AG04449 (cell line): ENCODE measurements at regions not wholly inside any gene's neighbourhood (a gene's known extent, or its start where the extent isn't known, plus 50 kb on each side); places are given as distances from the start of the nearest gene placed in this dataset.
"Not testable (repeated sequence)": the region's sequence is repeated elsewhere in the genome, so short reads cannot be mapped to it uniquely, and the experiment has no call there.

Source experiments
- CTCF ChIA-PET: fragments of 350-600 bp; formaldehyde crosslinking; extraction: SDS; loops from one replicate; lab custom pipeline; 2021; ENCODE audit warnings: antibody characterized with exemption; lab: Yijun Ruan, JAX
- POLR2A ChIA-PET: fragments of 400-600, 350-600 bp; formaldehyde crosslinking; extraction: SDS; loops from one replicate; lab custom pipeline; 2020; ENCODE audit warnings: antibody characterized with exemption, inconsistent platforms; lab: Yijun Ruan, JAX
- DNase-seq: peaks from one replicate; pipeline ENCODE4 v3.0.0-alpha.2; 2010; ENCODE audit warnings: low read depth, low spot score
- H3K4me3 ChIP-seq: 2 replicates; pipeline ENCODE4 v1.5.1; 2011; ENCODE audit warnings: low read depth, mild to moderate bottlenecking, control low read depth, low read length
- CTCF ChIP-seq: IDR thresholded peaks from one replicate; pipeline ENCODE4 v1.5.1; 2011; ENCODE audit warnings: mild to moderate bottlenecking, moderate library complexity, low read length, control low read depth, inconsistent platforms; ENCODE audit not compliant: insufficient read depth; ENCODE audit errors: missing control alignments

GRCh38 chr1:245102149-245102548 lies 52.6 kb upstream of the KIF26B start:
- POLR2A ChIA-PET, H3K4me3 ChIP-seq, CTCF ChIA-PET, DNase-seq: not testable (repeated sequence)

DNA sequence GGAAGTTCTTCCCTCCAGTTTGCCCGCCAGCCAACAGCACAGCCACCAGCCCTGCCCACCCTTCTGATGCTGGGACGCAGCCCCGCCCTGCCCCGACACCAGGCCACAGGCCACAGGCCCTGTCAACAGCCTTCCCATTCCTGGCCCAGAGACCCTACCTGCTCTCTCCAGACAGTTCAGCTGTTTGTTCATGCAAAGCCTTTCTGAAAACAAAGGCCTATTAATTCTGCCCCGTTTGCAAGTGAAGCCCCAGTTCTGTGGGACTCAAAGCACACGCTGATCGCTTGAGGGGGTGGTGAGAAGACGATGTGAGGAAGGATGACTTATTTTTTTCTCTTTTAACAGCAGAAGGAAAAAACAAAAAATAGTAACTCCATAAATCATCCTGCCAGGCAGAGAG lies 55.4 kb upstream of the KIF26B start:
- CTCF ChIA-PET, result interaction anchor here (1.0 kb wide), 1 partner anchor 53 kb away, joined by 4 read pairs; no protein-coding TSS in a partner anchor
- DNase-seq, result no peak
- POLR2A ChIA-PET, result no interaction called here
- H3K4me3 ChIP-seq, result no peak overlapping the region
- no peak for TF ChIP-seq CTCF

DNA sequence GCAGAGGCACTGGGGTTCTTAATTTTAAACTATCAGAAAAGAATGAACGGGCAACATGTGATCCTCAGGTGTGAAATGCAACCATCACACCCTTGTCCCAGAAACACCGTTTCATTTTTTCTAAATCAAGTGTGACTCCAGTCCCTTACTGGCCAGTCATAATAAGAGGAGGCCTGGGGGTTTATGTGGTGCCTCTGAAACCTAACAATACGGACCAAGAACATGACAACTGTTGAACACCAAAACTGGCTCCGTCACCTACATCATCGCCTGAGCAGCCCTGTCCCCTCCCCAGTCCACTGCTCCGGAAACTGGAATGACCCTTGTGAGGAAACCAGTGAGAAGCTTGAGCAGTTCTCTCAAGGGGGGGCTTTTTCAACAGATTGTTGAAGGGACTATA lies 55.9 kb upstream of the KIF26B start:
- no peak overlapping the region for H3K4me3 ChIP-seq
- DNase-seq, result no peak
- ChIA-PET CTCF (interaction anchor here (1.0 kb wide), 1 partner anchor 54 kb away, joined by 4 read pairs; no protein-coding TSS in a partner anchor), POLR2A (no interaction called here)
- TF ChIP-seq CTCF, result no peak

DNA sequence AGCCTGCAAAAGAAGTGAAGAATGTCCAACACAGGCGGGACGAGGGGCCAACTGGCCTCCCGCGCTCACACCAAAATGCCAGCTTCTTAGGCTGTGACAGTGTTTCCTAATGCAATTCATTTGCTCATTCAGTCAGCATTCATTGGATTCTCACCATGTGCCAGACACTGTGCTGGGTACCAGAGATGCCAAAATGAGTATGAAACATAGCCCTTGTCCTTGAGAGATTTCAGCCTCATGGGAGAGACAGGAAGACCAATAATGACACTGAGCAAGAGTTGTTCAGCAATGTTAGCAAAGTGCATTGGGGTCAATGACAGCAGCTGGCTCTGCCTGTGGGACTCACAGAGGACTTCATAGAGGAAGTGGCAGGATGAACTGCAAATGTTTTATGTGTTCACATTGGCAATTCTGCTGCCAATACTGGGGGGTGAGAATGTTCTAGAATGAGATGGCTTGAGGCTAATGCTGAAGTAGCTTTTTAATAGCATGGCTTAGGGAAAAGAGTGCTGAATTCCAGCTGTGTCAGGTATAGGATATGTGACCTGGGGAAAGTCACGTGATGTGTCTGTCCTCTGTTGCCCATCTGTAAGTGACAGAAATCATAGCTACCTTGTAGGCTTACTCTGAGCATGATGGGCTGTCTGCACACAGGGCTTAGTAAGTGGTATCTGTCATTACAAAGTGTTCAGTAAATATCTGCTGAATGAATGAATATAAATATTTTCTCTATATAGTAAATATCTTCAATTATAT lies 58.3 kb upstream of the KIF26B start:
- ChIA-PET CTCF (no interaction called here), POLR2A (no interaction called here)
- no peak for DNase-seq
- no peak overlapping the region for H3K4me3 ChIP-seq
- TF ChIP-seq CTCF, result no peak

- POLR2A ChIA-PET, result no interaction called here
- no peak for TF ChIP-seq CTCF
- CTCF ChIA-PET, result no interaction called here
- DNase-seq, result no peak
- no peak overlapping the region for H3K4me3 ChIP-seq
Measured at GRCh38 chr1:245095903-245096302, 58.9 kb upstream of the KIF26B start.

GRCh38 chr1:245094954-245095353 lies 59.8 kb upstream of the KIF26B start:
- no peak for DNase-seq
- no peak overlapping the region for H3K4me3 ChIP-seq
- no peak for TF ChIP-seq CTCF
- CTCF ChIA-PET, result interaction anchor here (1.2 kb wide), 1 partner anchor 57 kb away, joined by 3 read pairs; no protein-coding TSS in a partner anchor
- POLR2A ChIA-PET, result no interaction called here
